SIG-M5 treated with dmso at 0.1 percent for 504 hours (cell line): ENCODE measurements at regions not wholly inside any gene's neighbourhood (a gene's known extent, or its start where the extent isn't known, plus 50 kb on each side); places are given as distances from the start of the nearest gene placed in this dataset.

Experiments used
- DNase-seq: peaks from one replicate; lab custom pipeline; 2025; ENCODE audit not compliant: unreplicated experiment; lab: John Stamatoyannopoulos, UW

GRCh38 chr18:46319783-46320182 lies 215.6 kb downstream of the HAUS1 start:
- no peak for DNase-seq

DNA sequence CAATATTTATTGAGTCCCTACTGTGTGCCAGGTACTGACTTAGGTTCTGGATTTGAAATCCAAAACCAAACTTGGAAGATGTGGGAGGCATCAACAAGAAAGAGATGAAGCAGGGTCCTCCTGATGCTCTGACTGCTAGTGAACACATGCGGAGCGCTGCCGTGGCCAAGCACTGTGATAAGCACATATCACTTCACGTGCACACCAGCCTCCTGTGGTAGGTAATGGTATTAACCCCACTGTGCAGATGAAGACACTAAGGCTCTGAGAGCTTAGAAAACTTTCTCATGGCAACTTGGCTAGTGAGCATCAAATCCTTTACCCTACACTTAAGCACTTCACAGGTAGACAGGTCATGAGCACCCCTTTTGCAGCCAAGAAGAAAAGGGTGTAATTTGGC lies 216.1 kb downstream of the HAUS1 start:
- no peak for DNase-seq

DNA sequence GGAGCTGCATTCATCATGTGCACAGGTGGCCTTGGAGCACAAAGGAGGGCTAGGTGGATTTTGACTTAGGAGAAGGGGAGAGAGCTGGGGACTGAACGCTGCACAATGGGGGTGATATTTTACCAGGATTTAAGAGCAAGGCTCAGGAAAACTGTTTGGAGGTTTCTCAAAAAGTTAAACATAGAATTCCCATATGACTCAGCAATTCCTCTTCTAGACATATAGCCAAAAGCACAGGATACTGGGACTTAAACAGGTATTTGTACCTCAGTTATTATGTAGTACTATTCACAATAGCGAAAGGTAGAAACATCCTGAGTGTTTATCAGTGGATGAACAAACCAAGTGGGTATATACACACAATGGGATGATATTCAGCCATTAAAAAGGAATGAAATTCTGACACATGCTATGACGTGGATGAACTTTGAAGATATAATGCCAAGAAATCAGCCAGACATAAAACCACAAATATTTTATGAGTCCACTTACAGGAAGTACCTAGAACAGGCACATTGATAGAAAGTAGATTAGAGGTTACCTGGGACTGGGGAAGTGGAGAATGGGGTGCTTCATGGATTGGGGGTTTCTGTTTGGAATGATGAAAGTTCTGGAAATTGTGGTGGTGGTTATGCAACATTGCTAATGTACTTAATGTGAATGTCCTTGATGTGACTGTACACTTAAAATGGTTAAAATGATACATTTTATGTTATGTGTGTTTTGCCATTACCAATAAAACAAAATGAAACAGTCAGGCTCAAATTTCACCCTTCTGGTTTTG lies 216.9 kb downstream of the HAUS1 start:
- DNase-seq, result no peak

DNA sequence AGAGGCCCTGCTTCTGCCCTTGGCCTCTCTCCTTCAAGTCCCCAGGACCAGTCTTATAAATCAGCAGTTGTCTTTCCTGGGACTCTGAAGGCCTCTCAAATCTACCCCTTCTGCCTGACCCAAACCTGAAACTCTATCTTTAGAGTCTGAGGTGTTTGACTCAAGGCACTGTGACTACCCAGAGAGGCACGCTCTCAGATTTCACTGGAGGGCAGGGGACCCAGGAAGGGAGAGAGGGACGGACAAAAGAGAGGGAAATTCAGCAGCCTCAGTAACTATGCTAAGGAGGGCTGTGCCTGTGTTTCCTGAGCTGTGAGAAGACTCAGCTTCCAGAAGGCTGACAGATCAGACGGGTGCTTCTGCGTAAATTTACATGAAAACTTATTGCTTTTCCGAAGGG lies 217.8 kb downstream of the HAUS1 start:
- no peak for DNase-seq

DNA sequence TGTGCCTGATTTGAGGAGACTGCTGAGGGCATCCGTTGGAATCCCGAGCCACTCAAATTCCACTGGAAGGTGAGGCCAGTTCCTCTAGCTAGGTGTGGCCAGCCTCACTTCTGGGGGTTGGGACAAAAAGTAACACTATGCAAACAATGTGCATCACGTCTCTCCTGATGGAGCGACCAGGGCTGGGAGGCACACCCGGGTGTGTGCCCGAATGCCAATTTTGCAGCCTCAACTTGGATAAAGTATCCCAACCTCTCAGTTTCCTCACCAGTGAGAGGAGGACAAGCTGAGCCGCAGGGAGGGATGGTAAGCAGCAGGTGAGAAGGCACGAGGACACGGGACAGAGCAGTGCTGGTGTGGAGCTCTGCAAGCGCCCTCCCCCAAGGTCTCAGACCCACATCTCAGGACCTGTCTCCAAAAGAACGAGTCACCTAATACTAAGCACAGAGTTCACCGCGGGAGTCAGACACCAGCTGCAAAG lies 218.3 kb downstream of the HAUS1 start:
- no peak for DNase-seq

- DNase-seq, result no peak
Observed at GRCh38 chr18:46322941-46323340, 218.8 kb downstream of the HAUS1 start.

DNA sequence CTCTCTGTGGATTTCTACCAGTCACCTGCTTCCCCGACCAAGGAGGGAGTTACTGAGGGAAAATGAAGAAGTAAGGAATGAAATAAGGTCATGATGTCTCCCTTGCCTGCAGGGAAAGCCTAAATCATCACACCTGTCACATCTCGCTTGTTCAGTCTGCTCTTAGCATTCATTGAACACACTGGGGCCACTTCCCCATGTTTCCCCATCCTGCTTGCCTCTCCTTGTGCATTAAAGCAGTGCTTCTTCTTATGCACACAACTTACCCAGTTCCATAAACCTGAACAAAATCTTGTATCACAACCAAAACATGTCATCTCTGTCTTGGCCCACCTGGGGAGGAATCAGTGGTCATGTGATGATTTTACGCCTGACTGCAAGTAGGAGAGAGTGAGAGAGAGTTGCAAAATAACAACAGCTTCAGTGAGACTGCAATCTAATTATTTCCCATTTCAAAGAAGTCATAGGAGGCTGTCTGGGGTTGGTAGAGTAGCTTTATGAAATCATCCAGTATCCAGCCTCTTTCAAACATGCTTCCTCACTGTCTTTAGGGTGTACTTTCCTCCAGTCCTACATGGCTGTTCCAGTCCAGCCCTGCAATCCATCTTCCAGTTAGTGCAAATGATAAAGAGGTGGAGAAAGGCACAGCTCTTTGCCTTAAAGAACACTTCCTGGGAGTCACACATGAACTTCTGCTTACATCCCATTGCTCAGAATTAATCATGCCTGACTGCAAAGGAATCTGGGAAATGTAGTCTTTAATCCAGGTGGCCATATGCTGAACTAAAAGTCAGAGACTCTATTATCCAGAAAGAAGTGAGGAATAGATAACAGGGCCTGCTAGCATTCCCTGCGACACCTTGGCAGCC lies 220.1 kb downstream of the HAUS1 start:
- peak; percentile 88 for DNase-seq

DNA sequence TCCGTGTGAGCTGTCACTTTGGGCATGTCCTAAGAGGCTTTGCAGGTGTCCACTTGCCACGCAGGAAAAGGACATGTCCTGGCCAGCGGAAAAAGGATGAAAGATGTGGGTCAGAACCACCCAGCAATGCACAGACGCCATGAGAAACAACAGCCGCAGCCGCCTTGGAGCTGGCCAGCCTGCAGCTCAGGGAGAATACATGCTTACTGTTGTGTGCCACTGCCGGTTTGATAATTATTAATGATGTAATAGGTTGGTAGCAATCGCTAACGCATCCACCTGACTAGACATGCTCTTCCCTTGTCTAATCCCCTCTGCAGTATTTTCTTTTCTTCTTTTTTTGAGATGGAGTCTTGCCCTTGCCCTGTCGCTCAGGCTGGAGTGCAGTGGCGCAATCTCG lies 221.7 kb downstream of the HAUS1 start:
- no peak for DNase-seq

DNA sequence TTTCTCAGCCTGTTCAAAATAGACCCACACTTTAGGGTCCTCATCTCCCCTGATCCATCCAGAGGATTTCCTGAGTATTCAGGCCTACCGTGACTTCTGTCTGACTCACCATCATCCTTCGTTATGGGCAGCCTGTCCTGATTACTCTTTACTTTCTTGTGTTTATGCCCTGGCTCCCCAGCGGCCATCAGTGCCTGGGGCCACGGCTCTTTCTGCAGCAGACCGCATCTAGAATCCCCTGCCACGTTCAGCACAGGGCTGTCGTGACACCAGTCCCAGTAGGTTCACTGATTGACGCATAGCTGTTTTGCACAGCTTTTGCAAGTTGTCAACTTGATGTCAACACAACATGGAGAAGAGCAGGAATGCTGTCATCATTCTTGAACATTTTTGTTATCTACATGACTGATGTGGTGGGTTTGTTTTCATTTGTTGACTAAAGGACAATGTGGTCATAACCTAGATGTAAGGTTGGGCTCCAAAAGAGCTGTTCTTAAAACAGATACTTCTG lies 225.6 kb downstream of the HAUS1 start:
- DNase-seq, result no peak

GRCh38 chr18:46331316-46331715 lies 227.1 kb downstream of the HAUS1 start:
- DNase-seq, result no peak

- no peak for DNase-seq
Observed at GRCh38 chr18:46332286-46332801, 228.2 kb downstream of the HAUS1 start.

DNA sequence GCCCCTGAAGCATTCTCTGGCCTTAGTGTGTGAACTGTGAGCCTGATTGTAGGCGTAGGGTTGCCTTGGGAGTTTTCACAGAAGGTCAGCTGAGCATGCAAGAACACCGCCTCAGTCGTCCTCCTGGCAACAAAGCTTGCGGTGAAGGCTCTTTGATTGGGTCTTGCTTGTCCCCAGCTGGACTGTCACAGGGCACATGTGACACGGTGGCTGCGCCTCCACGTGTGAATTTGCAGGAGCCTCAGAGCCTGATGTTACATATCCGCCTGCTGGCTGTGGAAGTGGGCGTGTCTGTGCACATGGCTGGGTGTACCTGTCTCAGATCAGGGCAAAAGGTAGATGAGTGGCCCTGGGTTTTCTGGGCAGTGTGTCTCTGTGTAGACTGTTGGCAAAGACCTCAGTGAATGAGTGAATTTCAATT lies 228.7 kb downstream of the HAUS1 start:
- no peak for DNase-seq

DNA sequence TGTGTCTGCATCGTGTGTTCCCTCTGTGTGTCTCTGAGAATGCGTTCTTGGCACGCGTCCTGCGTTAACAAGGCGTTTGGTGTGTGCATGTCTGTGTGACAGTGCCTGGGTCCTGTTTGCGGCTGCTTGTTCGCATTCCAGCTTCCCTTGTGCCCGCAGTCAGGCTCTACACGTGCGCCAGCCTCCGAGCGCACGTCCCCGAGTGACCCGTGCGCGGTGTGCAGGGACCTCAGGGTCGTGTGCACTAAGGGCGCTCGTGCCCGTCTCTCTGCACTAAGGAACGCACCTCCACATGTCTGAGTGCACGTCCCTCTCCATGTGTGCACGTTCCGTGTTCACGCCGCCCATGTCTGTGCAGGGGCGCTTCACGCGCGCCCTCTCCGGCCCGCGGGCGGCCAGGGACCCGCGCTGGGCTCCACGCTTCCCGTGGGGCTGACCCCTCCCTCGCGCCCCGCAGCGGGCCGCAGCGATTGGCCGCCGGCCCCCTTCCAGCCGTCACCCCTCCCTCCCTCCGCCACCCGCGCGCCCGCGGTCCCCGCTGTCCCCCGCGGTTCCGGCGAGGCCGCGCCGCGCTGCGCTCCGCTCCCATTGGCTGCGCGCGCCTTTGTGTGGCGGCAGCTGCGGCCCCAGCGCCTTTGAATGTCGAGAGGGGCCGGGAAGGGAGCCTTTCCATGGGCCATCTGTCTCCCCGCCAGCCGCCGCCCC lies 229.4 kb downstream of the HAUS1 start:
- peak; percentile 71 for DNase-seq

- peak; percentile 32 for DNase-seq
Observed at GRCh38 chr18:46334868-46335281, 230.7 kb downstream of the HAUS1 start.

DNA sequence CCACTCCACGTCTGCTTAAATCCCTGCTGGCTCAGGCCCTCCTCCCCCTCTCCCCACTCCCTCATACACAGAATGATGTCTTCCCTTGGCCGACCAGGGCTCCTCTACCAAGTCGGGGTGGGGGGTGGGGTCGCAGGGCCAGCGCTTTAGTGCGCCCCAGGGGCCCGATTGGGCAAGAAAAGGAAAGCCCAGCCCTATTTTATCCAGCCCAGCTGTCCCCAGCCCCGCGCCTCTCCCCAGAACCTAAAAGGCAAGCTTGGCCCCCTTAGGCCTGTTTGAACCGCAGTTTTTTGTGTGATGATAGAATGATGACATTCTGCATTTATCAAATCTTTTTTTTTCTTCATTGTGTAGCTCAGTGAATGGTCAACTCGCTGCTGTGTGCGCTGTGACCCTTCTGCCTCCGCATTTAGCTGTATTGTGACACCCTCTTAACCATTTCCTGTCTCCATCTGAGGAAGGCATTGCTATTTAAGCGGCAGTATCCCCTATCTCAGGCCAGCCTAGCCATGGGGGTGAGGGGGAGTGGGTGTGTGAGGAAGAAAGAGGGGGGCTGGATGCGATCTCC lies 231.4 kb downstream of the HAUS1 start:
- DNase-seq, result peak; percentile 65

DNA sequence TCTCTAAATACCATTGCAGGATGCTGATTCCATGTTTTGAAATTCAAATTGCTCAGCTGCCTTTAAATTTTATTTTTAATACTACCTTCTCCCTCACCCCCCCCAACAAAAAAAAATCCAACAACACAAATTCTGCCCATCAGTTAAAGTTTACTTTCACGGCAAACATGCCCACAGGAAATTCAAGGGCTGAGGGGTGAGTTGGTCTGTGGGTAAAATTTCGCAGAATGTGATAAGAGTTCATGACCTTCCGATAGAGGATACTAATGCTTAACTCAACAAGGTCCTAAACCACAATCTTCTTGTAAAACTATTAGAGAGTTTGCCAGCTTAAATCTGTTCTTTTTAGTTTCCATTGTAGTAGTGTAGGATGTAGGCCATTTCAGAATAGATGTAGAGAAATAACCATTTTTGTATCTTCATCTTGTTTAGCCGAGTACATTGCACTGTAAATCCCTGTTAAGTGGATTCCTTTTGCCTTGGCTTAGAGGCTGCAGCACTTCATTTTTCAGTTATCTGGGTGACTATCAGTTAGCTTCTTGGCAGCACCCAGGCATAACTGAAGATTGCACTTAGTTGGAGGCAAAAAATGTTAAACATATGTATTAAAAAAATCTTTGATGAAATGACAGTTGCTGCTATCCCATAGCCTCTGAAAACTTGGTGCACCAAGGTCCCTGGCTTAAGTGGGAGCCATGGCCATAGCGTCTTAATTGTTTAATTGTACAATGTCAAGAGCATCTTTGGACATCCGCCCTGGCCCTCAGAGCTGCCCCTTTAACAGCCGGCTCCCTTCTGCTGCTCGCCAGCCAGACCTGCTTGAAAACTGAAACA lies 232.3 kb downstream of the HAUS1 start:
- DNase-seq, result no peak

GRCh38 chr18:46337271-46337670 lies 233.1 kb downstream of the HAUS1 start:
- DNase-seq, result no peak

DNA sequence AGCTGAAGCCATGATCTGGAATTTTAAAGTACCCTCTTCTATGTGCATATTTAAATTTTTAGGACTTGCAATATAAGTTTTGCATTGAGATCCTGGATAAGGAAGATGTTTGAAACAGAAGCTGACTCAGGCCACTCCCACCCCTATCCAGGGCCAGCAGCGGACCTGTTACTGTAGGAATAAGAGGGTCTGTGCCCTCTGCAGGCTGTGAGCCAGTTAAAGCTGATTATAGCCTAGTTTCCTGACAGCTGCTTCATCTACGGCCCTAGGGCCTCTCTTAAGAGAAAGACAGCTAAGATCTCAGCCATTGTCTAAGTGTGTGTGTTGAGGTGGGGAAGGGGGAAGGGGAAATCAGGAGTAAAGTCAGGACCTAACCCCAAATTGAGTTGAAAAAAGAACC lies 234.0 kb downstream of the HAUS1 start:
- DNase-seq, result no peak

- no peak for DNase-seq
Observed at GRCh38 chr18:46338766-46339165, 234.6 kb downstream of the HAUS1 start.

DNA sequence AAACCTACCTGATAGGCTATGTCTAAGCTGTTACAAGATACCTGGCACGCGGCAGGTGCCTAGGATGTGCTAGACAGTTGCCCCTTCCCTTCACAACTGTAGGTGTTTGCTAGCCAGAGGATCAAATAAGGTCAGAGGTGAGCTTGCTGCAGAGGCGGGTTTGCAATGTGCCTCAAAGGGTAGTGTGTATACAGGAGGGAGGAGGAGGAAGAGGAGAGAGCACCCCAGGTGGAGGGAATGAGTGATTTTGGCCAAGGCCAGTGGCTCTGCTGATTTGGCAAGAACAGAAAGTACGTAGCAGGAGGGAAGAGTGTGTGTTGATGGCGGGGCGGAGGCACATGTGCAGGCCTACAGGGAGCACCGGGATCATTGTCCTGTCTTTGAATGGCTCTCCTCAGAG lies 236.5 kb downstream of the HAUS1 start:
- no peak for DNase-seq
